Left lung (tissue), 4 donors: ENCODE measurements at regions not wholly inside any gene's neighbourhood (a gene's known extent, or its start where the extent isn't known, plus 50 kb on each side); places are given as distances from the start of the nearest gene placed in this dataset.
"Not testable (repeated sequence)": the region's sequence is repeated elsewhere in the genome, so short reads cannot be mapped to it uniquely, and the experiment has no call there.

Experiments used
- ATAC-seq: fragments of 200-7000 bp; cut with Tn5 transposase; one replicate; pipeline ENCODE4 v1.9.1; 2020; ENCODE audit warnings: moderate library complexity
- DNase-seq, 4 donors: peaks; one replicate each; pipeline ENCODE4 v3.0.0-alpha.2; 2013 to 2020
- H3K27ac ChIP-seq, 2 donors: fragments of 200-600 bp; sonication (generic) in 1 of 2; one replicate each; pipeline versions ENCODE4 v1.5.0 to v1.8.0; 2020 to 2021
- H3K27me3 ChIP-seq, 2 donors: fragments of 200-600 bp; sonication (generic) in 1 of 2; one replicate each; pipeline versions ENCODE4 v1.5.0 to v1.8.0; 2020 to 2021
- H3K36me3 ChIP-seq, 2 donors: fragments of 200-600 bp; sonication (generic) in 1 of 2; one replicate each; pipeline versions ENCODE4 v1.5.0 to v1.8.0; 2020 to 2021
- H3K4me1 ChIP-seq, 2 donors: fragments of 200-600 bp; one replicate each; pipeline ENCODE4 v1.8.0; 2021
- H3K4me3 ChIP-seq, 2 donors: fragments of 200-600 bp; sonication (generic) in 1 of 2; one replicate each; pipeline versions ENCODE4 v1.5.0 to v1.8.0; 2020 to 2021; ENCODE audit warnings: mild to moderate bottlenecking in 1 of 2
- H3K9me3 ChIP-seq, 2 donors: fragments of 200-600 bp; sonication (generic) in 1 of 2; one replicate each; pipeline versions ENCODE4 v1.5.0 to v1.8.0; 2020 to 2021
- CTCF ChIP-seq, 2 donors: fragments of 200-600 bp; sonication (generic) in 1 of 2; IDR thresholded peaks; one replicate each; pipeline versions ENCODE4 v1.5.0 to v1.8.0; 2021; ENCODE audit warnings: antibody characterized with exemption in 2 of 2
- intact Hi-C, 2 donors: fragments of 100-400 bp; cut with DNase I; formaldehyde crosslinking; loops; one replicate each; pipeline versions ENCODE4 v1.11.2 to v1.14.2; 2022
- donor health status: DM: no; HTN: yes; CAD: no.
- donor health status: DM: no; HTN: no; CAD: no.

- no peak for TF ChIP-seq CTCF (IDR thresholded peaks at IDR 0.05)
- ATAC-seq (no peak), DNase-seq (no peak)
- Histone ChIP-seq H3K27me3 (no peaks in the 10 kb centered on the region), H3K4me1 (no peaks in the 10 kb centered on the region), H3K9me3 (peaks cover 0 to 2% of the 10 kb centered on the region in 2 donors), H3K36me3 (no peaks in the 10 kb centered on the region), H3K4me3 (no peak overlapping the region), H3K27ac (no peak overlapping the region)
- intact Hi-C loops = no loop called here
These were observed 715.0 kb upstream of the CDH8 start for GRCh38 chr16:62751218-62751617.

- H3K4me1 ChIP-seq = no peaks in the 10 kb centered on the region
- ATAC-seq (no peak), DNase-seq (no peak)
- H3K27ac ChIP-seq = no peak overlapping the region
- H3K4me3 ChIP-seq = no peak overlapping the region
- H3K27me3 ChIP-seq = no peaks in the 10 kb centered on the region
- H3K36me3 ChIP-seq = no peaks in the 10 kb centered on the region
- H3K9me3 ChIP-seq = no peaks in the 10 kb centered on the region
- no peak for TF ChIP-seq CTCF (IDR thresholded peaks at IDR 0.05)
- intact Hi-C loops = no loop called here
These were observed 705.5 kb upstream of the CDH8 start for GRCh38 chr16:62741692-62742091.

- DNase-seq = peak in 2 of 4 donors; percentile 5 to 33
- Histone ChIP-seq H3K4me1 (no peaks in the 10 kb centered on the region), H3K27ac (no peak overlapping the region), H3K36me3 (no peaks in the 10 kb centered on the region), H3K9me3 (no peaks in the 10 kb centered on the region), H3K27me3 (no peaks in the 10 kb centered on the region), H3K4me3 (no peak overlapping the region)
- no peak for TF ChIP-seq CTCF (IDR thresholded peaks at IDR 0.05)
- intact Hi-C loops = no loop called here
- ATAC-seq = no peak
These were observed 702.6 kb upstream of the CDH8 start for GRCh38 chr16:62738666-62739460.

GRCh38 chr16:62732092-62732491 is 695.9 kb upstream of the CDH8 start:
- Histone ChIP-seq H3K27ac (no peak overlapping the region), H3K36me3 (no peaks in the 10 kb centered on the region), H3K9me3 (no peaks in the 10 kb centered on the region), H3K4me1 (no peaks in the 10 kb centered on the region), H3K4me3 (no peak overlapping the region), H3K27me3 (no peaks in the 10 kb centered on the region)
- DNase-seq = no peak
- no peak for ATAC-seq
- intact Hi-C loops = no loop called here
- TF ChIP-seq CTCF (IDR thresholded peaks at IDR 0.05) = no peak

GRCh38 chr16:62724670-62725269 is 688.5 kb upstream of the CDH8 start:
- intact Hi-C loops, H3K4me1 ChIP-seq, H3K27ac ChIP-seq, ATAC-seq, H3K36me3 ChIP-seq, H3K4me3 ChIP-seq, H3K27me3 ChIP-seq: not testable (repeated sequence)
- peaks cover 0 to 19% of the 10 kb centered on the region in 2 donors for H3K9me3 ChIP-seq
- DNase-seq = peak in 1 of 4 donors; percentile 63
